AG04450 (cell line): ENCODE measurements at regions not wholly inside any gene's neighbourhood (a gene's known extent, or its start where the extent isn't known, plus 50 kb on each side); places are given as distances from the start of the nearest gene placed in this dataset.
A peak's percentile ranks its signal among the peaks of the same experiment; 100 is the strongest.
"Not testable (repeated sequence)": the region's sequence is repeated elsewhere in the genome, so short reads cannot be mapped to it uniquely, and the experiment has no call there.

Experiments used
- CTCF ChIA-PET: fragments of 300-600, 350-600 bp; formaldehyde crosslinking; extraction: SDS; loops from one replicate; lab custom pipeline; 2022; ENCODE audit warnings: antibody characterized with exemption, inconsistent platforms; lab: Charles Lee
- POLR2A ChIA-PET: fragments of 350-600 bp; formaldehyde crosslinking; extraction: SDS; loops from one replicate; lab custom pipeline; 2021; ENCODE audit warnings: antibody characterized with exemption, inconsistent platforms; lab: Yijun Ruan, JAX
- DNase-seq: peaks from one replicate; pipeline ENCODE4 v3.0.0-alpha.2; 2011; ENCODE audit warnings: low read depth, low spot score
- H3K27ac ChIP-seq: one replicate; pipeline ENCODE4 v1.5.1; 2012; ENCODE audit warnings: low read depth, low read length, control low read depth
- H3K27me3 ChIP-seq: one replicate; pipeline ENCODE4 v1.6.0; 2012; ENCODE audit warnings: low read length; ENCODE audit not compliant: control insufficient read depth, insufficient read depth
- H3K4me3 ChIP-seq: 2 replicates; pipeline ENCODE4 v1.5.1; 2011; ENCODE audit warnings: mild to moderate bottlenecking, low read depth, low read length, control low read depth
- H3K9me3 ChIP-seq: 2 replicates; pipeline ENCODE4 v1.5.1; 2012; ENCODE audit warnings: low read length; ENCODE audit not compliant: control insufficient read depth, insufficient read depth
- CTCF ChIP-seq: IDR thresholded peaks from 2 replicates; pipeline ENCODE4 v1.5.1; 2011; ENCODE audit warnings: low read depth, low read length, control low read depth, inconsistent platforms

DNA sequence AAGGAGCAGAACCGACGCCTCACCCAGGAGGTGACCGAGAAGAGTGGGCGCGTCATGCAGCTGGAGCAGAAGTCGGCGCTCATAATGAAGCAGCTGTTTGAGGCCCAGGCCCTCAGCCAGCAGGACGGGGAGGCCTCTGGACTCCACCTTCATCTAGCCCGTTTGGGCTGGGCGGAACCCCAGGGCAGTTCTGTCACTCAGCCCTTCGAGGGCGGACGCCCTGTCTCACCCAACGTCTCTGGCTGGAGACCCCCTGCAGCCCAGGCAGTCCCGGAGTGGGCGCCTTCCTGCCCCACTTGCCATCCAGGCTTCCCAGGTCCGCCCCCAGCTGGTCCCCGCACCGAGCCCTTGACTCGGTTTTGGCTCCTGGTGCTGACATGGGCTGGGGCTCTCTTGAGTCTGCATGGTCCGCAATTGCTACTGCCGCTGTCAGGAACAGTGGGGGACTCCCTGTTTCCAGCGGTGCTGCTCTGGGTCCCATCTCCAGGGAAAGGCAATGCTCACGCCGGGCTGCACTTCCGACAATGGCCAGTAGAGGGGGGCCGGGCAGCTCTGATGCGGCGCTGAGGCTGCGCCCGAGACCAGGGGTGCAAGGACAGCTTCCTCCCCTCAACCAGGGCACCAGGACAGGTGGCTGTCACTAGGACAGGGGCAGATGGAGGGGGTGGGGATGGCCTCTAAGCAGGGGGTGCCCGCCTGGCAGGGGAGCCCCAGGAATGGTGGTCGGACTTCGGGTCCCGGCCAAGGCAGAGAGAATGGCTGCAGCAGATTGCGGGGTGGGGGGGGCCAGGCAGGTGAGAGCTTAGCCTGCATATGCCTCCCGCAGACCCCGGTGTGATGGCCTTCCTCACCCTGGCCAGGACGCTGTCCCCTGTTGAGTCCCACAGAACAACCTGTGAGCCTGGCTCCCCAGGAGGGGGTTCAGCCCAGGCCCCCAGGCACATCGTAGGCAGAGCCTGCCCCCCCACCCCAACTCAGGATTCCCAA is 71.2 kb upstream of the KCTD7 start:
- Histone ChIP-seq H3K4me3 (no peak overlapping the region), H3K9me3 (no peaks in the 10 kb centered on the region), H3K27me3 (no peaks in the 10 kb centered on the region), H3K27ac (no peak overlapping the region)
- ChIA-PET CTCF (interaction anchor here (0.5 to 2.0 kb wide), 8 partner anchors 10 to 103 kb away, joined by 3 to 7 read pairs (median 5); no protein-coding TSS in a partner anchor), POLR2A (interaction anchor here (0.6 to 1.0 kb wide), 2 partner anchors 63 to 71 kb away, joined by 4 to 5 read pairs; partner anchors contain the start of gene KCTD7)
- TF ChIP-seq CTCF = peak; percentile 94
- no peak for DNase-seq

GRCh38 chr7:66558201-66558641 is 70.5 kb upstream of the KCTD7 start:
- H3K27ac ChIP-seq = no peak overlapping the region
- no peak for DNase-seq
- CTCF ChIA-PET = interaction anchor here (0.5 to 2.0 kb wide), 6 partner anchors 10 to 103 kb away, joined by 3 to 7 read pairs (median 4); no protein-coding TSS in a partner anchor

DNA sequence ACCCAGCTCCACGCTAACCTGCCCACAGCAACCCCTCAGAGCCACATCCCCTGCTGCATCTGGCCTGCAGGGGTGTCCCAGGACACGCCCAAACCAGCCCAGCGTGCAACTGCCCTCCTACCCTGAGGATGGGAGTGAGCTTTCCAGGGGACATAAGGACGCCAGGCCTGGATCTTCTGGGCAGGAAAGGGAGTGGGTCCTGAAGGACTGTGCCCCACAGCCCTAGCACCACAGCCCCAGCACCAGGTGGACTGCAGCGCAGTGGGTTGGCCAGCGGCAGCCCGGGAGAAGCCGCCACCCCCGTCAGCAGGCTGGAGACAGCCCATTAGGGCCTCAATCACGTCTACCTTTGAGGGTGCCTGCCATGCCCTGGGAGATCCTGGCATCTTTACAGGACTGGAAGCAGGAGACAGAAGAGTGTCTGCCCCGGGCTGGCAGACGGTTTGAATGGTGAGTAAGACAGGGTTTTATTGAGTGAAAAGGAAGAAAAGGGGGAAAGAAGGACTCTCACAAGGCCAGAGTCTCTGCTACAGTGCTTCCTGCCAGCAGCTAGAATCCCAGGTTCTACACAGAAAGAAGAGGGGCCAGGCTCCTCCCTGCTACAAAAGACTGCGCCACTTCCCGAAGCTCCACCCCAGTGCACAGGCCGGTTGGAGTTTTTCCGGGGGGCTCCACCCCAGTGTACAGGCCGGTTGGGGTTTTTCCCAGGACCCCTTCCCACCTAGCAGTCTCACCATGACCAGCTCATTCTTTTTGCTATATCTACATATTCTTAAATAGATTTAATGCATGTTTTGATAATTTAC is 69.8 kb upstream of the KCTD7 start:
- H3K27ac ChIP-seq = no peak overlapping the region
- no peaks in the 10 kb centered on the region for H3K27me3 ChIP-seq
- CTCF ChIA-PET = interaction anchor here (0.6 to 2.0 kb wide), 6 partner anchors 9 to 420 kb away, joined by 3 to 8 read pairs (median 4); no protein-coding TSS in a partner anchor
- H3K9me3 ChIP-seq = no peaks in the 10 kb centered on the region
- no peak for TF ChIP-seq CTCF
- no peak overlapping the region for H3K4me3 ChIP-seq
- no peak for DNase-seq
- POLR2A ChIA-PET = no interaction called here

More at GRCh38 chr7:66558201-66558641, 70.5 kb upstream of the KCTD7 start:
- TF ChIP-seq CTCF = no peak
- no peak overlapping the region for H3K4me3 ChIP-seq
- H3K9me3 ChIP-seq = no peaks in the 10 kb centered on the region
- POLR2A ChIA-PET = interaction anchor here (0.6 to 1.0 kb wide), 2 partner anchors 64 to 71 kb away, joined by 4 to 5 read pairs; partner anchors contain the start of gene KCTD7
- no peaks in the 10 kb centered on the region for H3K27me3 ChIP-seq

DNA sequence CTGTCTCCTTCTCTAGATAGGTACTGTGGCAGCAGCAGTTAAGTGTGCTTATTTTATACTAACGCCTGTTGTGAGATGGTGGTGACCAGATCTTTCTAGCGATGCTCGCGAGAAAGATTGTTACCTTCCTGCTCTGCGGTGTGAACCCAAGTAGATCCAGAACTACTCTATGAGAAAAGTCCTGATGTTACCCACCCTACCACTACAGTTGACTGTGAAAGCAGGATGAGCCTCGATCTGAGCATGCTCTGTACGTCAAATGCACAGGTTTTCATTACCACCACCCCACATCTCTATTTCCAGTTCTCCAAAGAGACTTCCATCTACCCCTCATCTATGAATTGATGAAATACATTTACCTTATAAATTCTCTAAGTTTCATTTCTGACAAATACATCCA is 64.6 kb upstream of the KCTD7 start:
- H3K27ac ChIP-seq = no peak overlapping the region
- ChIA-PET CTCF (interaction anchor here (0.6 kb wide), 1 partner anchor 54 kb away, joined by 3 read pairs; no protein-coding TSS in a partner anchor), POLR2A (interaction anchor here (0.6 kb wide), 1 partner anchor 318 kb away, joined by 9 read pairs; no protein-coding TSS in a partner anchor)
- no peaks in the 10 kb centered on the region for H3K9me3 ChIP-seq
- no peaks in the 10 kb centered on the region for H3K27me3 ChIP-seq
- TF ChIP-seq CTCF = no peak
- no peak overlapping the region for H3K4me3 ChIP-seq
- DNase-seq = no peak

GRCh38 chr7:66570179-66570578 is 58.5 kb upstream of the KCTD7 start:
- H3K27me3 ChIP-seq, DNase-seq, H3K9me3 ChIP-seq, H3K27ac ChIP-seq, POLR2A ChIA-PET, CTCF ChIA-PET, H3K4me3 ChIP-seq: not testable (repeated sequence)
